Upper lobe of left lung (tissue), 6 donors: ENCODE measurements at regions not wholly inside any gene's neighbourhood (a gene's known extent, or its start where the extent isn't known, plus 50 kb on each side); places are given as distances from the start of the nearest gene placed in this dataset.

Experiments used
- ATAC-seq, 2 donors: fragments of 200-7000 bp; cut with Tn5 transposase; one replicate each; pipeline ENCODE4 v1.9.1; 2022; ENCODE audit warnings: mild to moderate bottlenecking in 2 of 2, moderate library complexity in 2 of 2; ENCODE audit not compliant: low FRiP score in 2 of 2
- DNase-seq, 2 donors: peaks; one replicate each; pipeline ENCODE4 v3.0.0-alpha.2; 2019 to 2020
- H3K27ac ChIP-seq, 4 donors: fragments of 200-600 bp; sonication (generic); one replicate each; pipeline ENCODE4 v1.5.1; 2016 to 2019
- H3K27me3 ChIP-seq, 4 donors: fragments of 200-600 bp; sonication (generic); one replicate each; pipeline ENCODE4 v1.5.1; 2017 to 2019
- H3K36me3 ChIP-seq, 4 donors: fragments of 200-600 bp; sonication (generic); one replicate each; pipeline ENCODE4 v1.5.1; 2016 to 2019
- H3K4me1 ChIP-seq, 4 donors: fragments of 200-600 bp; sonication (generic); one replicate each; pipeline ENCODE4 v1.5.1; 2018 to 2019
- H3K4me3 ChIP-seq, 4 donors: fragments of 200-600 bp; sonication (generic); one replicate each; pipeline ENCODE4 v1.5.1; 2017 to 2019; ENCODE audit warnings: mild to moderate bottlenecking in 2 of 4, moderate library complexity in 1 of 4
- H3K9me3 ChIP-seq, 4 donors: fragments of 200-600 bp; sonication (generic); one replicate each; pipeline ENCODE4 v1.5.1; 2018 to 2019
- CTCF ChIP-seq, 6 experiments: fragments of 450-650 bp in 4 of 6; fragments of 200-600 bp in 2 of 6; sonication (generic) in 2 of 6; IDR thresholded peaks; one replicate each; pipeline ENCODE4 v1.5.1; 2016 to 2019; ENCODE audit warnings: antibody characterized with exemption in 6 of 6
- EP300 ChIP-seq, 4 donors: sonication (generic); formaldehyde crosslinking; IDR thresholded peaks; one replicate each; pipeline ENCODE4 v1.5.1; 2017; ENCODE audit warnings: antibody characterized with exemption in 4 of 4, control low read depth in 2 of 4
- POLR2A ChIP-seq, 4 donors: fragments of 450-650 bp; IDR thresholded peaks; one replicate each; pipeline ENCODE4 v1.5.1; 2016 to 2017; ENCODE audit warnings: antibody characterized with exemption in 4 of 4, mild to moderate bottlenecking in 2 of 4
- POLR2AphosphoS5 ChIP-seq, 2 donors: sonication (generic); formaldehyde crosslinking; IDR thresholded peaks; one replicate each; pipeline ENCODE4 v1.5.1; 2017; ENCODE audit warnings: antibody characterized with exemption in 2 of 2
- WGBS, 2 donors: methylation state at CpG; one replicate each; pipeline ENCODE4 v1.1.5; 2017 to 2018; 5-methylcytosine and 5-hydroxymethylcytosine counted together
- donor health status: DM: no; HTN: no; CAD: no; lungs with moderate emphysema.
- donor health status: DM: no; HTN: yes; CAD: no; lungs with severe emphysema.

- Histone ChIP-seq H3K27me3 (no peaks in the 10 kb centered on the region), H3K36me3 (no peaks in the 10 kb centered on the region), H3K9me3 (no peaks in the 10 kb centered on the region), H3K4me1 (peaks cover 0 to 13% (median 0%) of the 10 kb centered on the region in 4 donors), H3K27ac (no peak overlapping the region), H3K4me3 (no peak overlapping the region)
- 81 to 83% methylated on average over 1 to 4 of the region's 4 CpGs for WGBS, 2 donors
- ATAC-seq (no peak), DNase-seq (no peak)
- TF ChIP-seq POLR2A (IDR thresholded peaks at IDR 0.05) (no peak), POLR2AphosphoS5 (IDR thresholded peaks at IDR 0.05) (no peak), EP300 (IDR thresholded peaks at IDR 0.05) (no peak), CTCF (IDR thresholded peaks at IDR 0.05) (no peak)
These were observed 97.2 kb downstream of the VEGFA start for GRCh38 chr6:43867246-43867645.

GRCh38 chr6:43865932-43866645 is 96.1 kb downstream of the VEGFA start:
- DNase-seq, result no peak

DNA sequence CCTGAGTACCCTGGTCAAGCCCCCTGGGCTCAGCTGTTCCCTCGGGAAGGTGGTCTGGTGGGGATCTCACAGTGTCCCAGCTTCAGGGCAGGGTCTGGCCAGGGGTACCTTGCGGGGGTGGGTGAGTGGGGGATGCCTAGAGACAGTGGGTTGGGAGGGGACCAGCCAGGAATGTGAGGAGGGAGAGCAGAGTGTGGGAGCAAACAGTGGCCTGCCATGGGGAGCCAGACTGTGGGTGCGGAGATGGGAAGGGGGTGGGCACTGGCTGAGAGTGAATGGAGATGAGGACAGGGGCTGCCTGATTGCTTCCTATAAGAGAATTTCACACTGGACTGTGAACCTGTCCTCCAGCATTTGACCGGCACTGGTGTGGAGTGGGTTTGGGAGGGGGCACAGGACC is 95.1 kb downstream of the VEGFA start:
- 71 to 85% methylated on average over 4 of the region's 4 CpGs for WGBS, 2 donors

More at GRCh38 chr6:43865932-43866645, 96.1 kb downstream of the VEGFA start:
- H3K27ac ChIP-seq, result no peak overlapping the region
- no peak overlapping the region for H3K4me3 ChIP-seq
- peaks cover 0 to 2% (median 0%) of the 10 kb centered on the region in 4 donors for H3K4me1 ChIP-seq
- H3K27me3 ChIP-seq, result no peaks in the 10 kb centered on the region
- H3K36me3 ChIP-seq, result no peaks in the 10 kb centered on the region
- no peak for ATAC-seq
- WGBS, 2 donors, result 80 to 82% methylated on average over 9 to 12 of the region's 12 CpGs
- TF ChIP-seq EP300 (IDR thresholded peaks at IDR 0.05), result no peak
- TF ChIP-seq POLR2AphosphoS5 (IDR thresholded peaks at IDR 0.05), result no peak
- TF ChIP-seq CTCF (IDR thresholded peaks at IDR 0.05), result no peak
- no peak for TF ChIP-seq POLR2A (IDR thresholded peaks at IDR 0.05)
- no peaks in the 10 kb centered on the region for H3K9me3 ChIP-seq

DNA sequence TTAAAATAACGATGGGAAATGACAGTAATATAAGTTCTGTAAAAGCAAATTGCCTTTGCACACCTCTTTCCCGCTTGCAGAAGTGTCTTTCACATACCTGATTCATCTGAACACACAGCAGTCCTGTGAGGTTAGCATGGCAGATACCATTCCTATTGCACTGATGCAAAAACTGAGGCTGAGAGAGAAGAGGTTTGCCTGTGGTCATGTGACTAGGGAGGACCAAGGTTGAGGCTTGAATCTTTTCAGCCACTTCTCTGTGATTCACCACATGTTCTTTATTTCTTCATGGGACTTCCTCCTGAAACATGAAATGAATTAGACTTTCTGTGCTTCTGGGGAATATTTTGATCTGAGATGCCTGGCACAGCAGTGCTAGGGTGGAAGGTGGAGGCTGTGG is 92.9 kb downstream of the VEGFA start:
- no peak for TF ChIP-seq POLR2A (IDR thresholded peaks at IDR 0.05)
- TF ChIP-seq EP300 (IDR thresholded peaks at IDR 0.05), result no peak
- TF ChIP-seq CTCF (IDR thresholded peaks at IDR 0.05), result no peak
- TF ChIP-seq POLR2AphosphoS5 (IDR thresholded peaks at IDR 0.05), result no peak
- H3K4me1 ChIP-seq, result no peaks in the 10 kb centered on the region
- no peak overlapping the region for H3K4me3 ChIP-seq
- H3K27me3 ChIP-seq, result no peaks in the 10 kb centered on the region
- no peaks in the 10 kb centered on the region for H3K9me3 ChIP-seq
- H3K36me3 ChIP-seq, result no peaks in the 10 kb centered on the region
- H3K27ac ChIP-seq, result no peak overlapping the region
- DNase-seq, result no peak
- WGBS, 2 donors, result 85 to 93% methylated on average over 2 of the region's 2 CpGs
- ATAC-seq, result no peak

More for the DNA sequence above, 95.1 kb downstream of the VEGFA start:
- Histone ChIP-seq H3K9me3 (no peaks in the 10 kb centered on the region), H3K4me1 (no peaks in the 10 kb centered on the region), H3K27me3 (no peaks in the 10 kb centered on the region), H3K36me3 (no peaks in the 10 kb centered on the region), H3K27ac (no peak overlapping the region), H3K4me3 (no peak overlapping the region)
- DNase-seq, result no peak
- no peak for ATAC-seq
- TF ChIP-seq EP300 (IDR thresholded peaks at IDR 0.05), result no peak
- TF ChIP-seq POLR2A (IDR thresholded peaks at IDR 0.05), result no peak
- TF ChIP-seq CTCF (IDR thresholded peaks at IDR 0.05), result no peak
- TF ChIP-seq POLR2AphosphoS5 (IDR thresholded peaks at IDR 0.05), result no peak
